ENCODE measurements at regions not wholly inside any gene's neighbourhood (a gene's known extent, or its start where the extent isn't known, plus 50 kb on each side); places are given as distances from the start of the nearest gene placed in this dataset.

DNA sequence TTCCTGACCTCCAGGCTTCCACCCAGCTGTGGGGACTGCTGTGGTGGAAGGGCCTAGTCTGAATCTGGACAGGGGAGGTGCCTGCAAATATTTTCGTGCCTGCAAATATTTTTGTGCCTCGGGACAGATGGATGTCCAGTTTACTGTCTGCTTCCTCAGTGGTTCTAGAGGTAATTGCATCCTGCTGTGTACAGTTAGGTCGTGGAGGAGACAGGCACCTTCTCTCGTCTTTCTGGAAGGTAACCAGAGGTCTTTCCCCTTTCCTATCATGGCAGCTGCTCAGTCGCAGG lies 53.8 kb upstream of the TINAGL1 start:
- H3K4me3 ChIP-seq (replicated peaks; ENCODE audit: low read depth, low read length), result no peak overlapping the region
- no peak for DNase-seq (ENCODE audit: low read depth)
- TF ChIP-seq, protein P1, sequence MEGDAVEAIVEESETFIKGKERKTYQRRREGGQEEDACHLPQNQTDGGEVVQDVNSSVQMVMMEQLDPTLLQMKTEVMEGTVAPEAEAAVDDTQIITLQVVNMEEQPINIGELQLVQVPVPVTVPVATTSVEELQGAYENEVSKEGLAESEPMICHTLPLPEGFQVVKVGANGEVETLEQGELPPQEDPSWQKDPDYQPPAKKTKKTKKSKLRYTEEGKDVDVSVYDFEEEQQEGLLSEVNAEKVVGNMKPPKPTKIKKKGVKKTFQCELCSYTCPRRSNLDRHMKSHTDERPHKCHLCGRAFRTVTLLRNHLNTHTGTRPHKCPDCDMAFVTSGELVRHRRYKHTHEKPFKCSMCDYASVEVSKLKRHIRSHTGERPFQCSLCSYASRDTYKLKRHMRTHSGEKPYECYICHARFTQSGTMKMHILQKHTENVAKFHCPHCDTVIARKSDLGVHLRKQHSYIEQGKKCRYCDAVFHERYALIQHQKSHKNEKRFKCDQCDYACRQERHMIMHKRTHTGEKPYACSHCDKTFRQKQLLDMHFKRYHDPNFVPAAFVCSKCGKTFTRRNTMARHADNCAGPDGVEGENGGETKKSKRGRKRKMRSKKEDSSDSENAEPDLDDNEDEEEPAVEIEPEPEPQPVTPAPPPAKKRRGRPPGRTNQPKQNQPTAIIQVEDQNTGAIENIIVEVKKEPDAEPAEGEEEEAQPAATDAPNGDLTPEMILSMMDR (IDR thresholded peaks at IDR 0.05; ENCODE audit: low read length, missing control alignments), result no peak

- TF ChIP-seq, protein P1 (IDR thresholded peaks at IDR 0.05; ENCODE audit: low read length, missing control alignments), result no peak
- no peak for DNase-seq (ENCODE audit: low read depth)
- no peak overlapping the region for H3K4me3 ChIP-seq (replicated peaks; ENCODE audit: low read depth, low read length)
Measured at GRCh38 chr1:31523012-31523411, 53.3 kb upstream of the TINAGL1 start.

DNA sequence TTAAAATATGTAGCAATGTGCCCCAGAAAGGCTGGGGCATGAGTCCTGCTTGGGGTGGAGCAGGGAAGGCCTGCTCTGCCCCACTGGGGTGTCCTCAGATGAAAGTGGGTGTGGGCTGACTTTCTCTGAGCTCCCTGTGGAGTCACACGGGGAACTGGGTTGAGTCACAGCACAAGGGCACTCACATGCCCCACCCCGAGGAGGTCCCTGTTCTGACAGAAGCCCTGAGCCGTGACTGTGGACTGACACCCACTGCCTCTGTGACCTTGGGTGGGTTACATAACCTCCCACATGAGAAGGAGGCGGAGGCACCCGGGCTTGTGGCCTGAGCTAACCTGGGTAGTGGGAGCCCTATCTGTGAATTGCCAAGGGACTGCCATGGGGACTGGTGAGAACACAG lies 52.5 kb upstream of the TINAGL1 start:
- TF ChIP-seq, protein P1 (IDR thresholded peaks at IDR 0.05; ENCODE audit: low read length, missing control alignments), result no peak
- H3K4me3 ChIP-seq (replicated peaks; ENCODE audit: low read depth, low read length), result no peak overlapping the region
- no peak for DNase-seq (ENCODE audit: low read depth)

DNA sequence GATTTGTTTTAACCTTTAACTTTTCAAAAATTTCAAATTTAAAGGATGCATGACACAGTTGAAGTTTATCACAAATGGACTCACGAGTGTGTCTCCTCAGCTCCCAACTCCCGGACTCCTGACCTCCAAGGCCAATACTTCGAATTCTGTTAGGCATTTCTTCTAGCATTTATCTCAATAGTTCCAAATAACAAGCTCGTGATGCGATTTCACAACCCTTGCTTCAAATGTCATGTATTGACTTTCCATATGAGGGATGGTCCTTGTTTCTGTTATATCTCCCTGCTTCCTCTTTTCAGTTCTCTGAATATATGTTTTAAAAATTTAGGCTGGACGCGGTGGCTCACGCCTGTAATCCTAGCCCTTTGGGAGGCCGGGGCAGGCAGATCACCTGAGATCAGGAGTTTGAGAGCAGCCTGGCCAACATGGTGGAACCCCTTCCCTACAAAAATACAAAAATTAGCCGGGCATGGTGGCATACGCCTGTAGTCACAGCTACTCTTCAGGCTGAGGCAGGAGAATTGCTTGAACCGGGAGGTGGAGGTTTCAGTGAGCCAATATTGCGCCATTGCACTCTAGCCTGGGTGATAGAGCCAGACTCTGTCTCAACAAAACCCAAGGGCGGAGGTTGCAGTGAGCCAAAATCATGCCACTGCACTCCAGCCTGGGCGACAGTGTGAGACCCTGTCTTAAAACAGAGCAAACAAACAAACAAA lies 52.0 kb upstream of the TINAGL1 start:
- no peak for DNase-seq (ENCODE audit: low read depth)
- H3K4me3 ChIP-seq (replicated peaks; ENCODE audit: low read depth, low read length), result no peak overlapping the region
- TF ChIP-seq, protein P1 (IDR thresholded peaks at IDR 0.05; ENCODE audit: low read length, missing control alignments), result no peak
